ENCODE measurements at regions not wholly inside any gene's neighbourhood (a gene's known extent, or its start where the extent isn't known, plus 50 kb on each side); places are given as distances from the start of the nearest gene placed in this dataset.
"Not testable (repeated sequence)": the region's sequence is repeated elsewhere in the genome, so short reads cannot be mapped to it uniquely, and the experiment has no call there.

DNA sequence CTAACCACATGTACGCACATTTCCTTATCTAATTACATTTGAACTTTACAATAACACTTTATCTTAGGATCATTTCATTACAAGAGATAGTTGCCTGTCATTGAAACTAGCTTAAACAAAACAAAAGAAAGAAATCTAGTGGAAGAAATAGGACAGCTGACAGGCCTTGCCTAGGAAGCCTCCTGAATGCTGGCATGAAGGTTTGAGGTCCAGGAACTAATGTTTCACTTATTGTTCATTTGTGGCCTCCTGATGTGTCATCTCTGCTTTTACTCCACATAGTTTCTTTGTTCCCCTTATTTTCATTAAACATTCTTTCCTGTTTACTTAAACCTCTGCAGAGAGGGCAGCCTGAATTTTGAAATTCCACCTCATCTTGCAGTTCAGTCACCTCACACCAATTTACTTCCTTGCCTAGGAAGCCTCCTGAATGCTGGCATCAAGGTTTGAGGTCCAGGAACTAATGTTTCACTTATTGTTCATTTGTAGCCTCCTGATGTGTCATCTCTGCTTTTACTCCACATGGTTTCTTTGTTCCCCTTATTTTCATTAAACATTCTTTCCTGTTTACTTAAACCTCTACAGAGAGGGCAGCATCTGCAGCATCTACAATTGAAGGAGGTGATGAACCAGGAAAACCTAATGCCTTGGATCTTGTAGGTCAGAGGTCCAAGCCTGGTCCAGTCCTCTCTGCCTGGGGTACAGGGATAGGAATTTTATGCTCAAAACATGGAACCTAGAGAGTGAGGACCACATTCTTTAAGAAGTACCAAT is 319.2 kb downstream of the SPATA31A1 start:
- not testable (repeated sequence) for DNase-seq

DNA sequence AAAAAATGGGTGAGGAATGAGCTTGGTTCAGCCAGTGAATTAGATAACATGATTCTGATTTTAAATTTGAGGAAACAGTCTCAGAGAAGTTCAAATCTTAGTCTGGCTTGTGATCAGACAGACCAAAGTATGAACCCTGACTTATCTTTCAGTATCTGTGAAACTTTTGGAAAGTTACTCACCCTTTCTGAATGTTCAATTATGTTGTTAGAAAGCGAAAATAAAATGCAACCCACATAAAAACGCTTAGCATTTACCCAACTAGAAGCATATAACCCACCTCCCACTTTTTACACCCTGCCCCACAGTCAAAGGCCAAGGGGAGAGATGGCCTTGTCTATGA is 319.7 kb downstream of the SPATA31A1 start:
- DNase-seq: not testable (repeated sequence)

DNA sequence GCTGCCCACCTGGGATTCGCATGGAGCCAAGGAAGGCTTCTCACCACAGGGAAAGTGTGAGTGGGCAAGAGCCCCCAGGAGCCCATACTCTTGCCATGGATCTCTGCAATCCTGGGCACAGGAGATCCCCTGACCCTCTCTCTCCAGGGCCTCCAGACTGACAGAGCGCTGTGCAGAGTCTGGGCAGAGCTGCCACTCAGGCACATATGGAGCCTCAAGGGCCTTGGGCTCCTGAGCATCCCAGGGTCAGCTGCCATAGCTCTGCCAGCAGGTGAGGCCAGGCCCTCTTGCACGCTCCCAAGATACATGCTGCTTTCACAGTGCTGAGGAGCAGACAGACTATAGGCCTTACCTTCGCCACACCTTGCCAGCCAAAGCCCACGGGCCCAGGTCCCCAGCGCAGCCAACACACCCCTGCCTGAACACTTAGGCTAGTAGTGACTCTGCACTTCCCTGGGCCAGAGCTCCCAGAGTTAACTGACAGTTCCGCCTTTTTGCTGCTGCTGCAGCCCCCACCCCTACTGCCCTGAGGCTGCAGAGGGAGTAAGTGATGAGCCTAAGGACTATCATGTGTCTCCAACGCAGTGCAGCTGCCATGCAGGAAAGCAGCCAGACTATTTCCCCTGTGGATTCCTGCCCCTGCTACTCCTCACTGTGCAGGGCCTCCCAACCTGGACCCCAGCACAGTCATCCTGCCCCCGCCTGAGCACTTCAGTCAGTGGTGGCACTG is 323.2 kb downstream of the SPATA31A1 start:
- DNase-seq: not testable (repeated sequence)

DNA sequence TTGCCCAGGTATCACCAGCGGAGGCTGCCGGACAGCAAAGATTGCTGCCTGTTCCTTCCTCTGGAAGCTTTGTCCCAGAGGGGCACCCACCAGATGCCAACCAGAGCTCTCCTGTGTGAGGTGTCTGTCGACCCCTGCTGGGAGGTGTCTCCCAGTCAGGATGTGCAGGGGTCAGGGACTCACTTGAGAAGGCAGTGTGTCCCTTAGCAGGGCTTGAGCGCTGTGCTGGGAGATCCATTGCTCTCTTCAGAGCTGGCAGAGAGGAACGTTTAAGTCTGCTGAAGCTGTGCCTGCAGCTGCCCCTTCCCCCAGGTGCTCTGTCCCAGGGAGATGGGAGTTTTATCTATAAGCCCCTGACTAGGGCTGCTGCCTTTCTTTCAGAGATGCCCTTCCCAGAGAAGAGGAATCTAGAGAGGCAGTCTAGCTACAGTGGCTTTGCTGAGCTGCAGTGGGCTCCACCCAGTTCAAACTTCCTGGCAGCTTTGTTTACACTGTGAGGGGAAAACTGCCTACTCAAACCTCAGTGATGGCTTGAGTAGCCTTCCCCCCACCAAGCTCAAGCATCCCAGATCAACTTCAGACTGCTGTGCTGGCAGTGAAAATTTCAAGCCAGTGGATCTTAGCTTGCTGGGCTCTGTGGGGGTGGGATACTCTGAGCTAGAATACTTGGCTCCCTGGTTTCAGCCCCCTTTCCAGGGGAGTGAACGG is 325.4 kb downstream of the SPATA31A1 start:
- DNase-seq: not testable (repeated sequence)

DNA sequence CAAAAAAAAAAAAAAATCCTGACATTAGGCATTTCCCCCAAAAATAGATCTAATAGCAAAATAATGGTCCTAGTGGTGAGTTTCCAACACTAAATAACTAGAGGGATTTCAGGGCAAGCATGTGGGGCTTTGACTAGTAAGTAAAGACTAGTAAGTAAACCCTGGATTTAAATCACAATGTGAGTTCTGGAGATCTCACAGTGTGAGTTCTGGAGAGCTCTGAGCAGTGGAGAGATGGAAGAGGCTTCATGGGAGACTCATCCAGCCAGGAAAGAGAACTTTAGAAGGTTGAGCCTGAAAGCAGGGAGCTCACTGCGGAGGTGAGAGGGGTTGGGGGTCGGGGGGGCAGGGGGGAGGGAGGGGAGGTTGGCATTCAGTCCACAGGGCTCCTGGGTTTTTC is 373.4 kb downstream of the SPATA31A1 start:
- not testable (repeated sequence) for DNase-seq

- DNase-seq: not testable (repeated sequence)
These were observed 389.4 kb downstream of the SPATA31A1 start for GRCh38 chr9:39744898-39745297.

DNA sequence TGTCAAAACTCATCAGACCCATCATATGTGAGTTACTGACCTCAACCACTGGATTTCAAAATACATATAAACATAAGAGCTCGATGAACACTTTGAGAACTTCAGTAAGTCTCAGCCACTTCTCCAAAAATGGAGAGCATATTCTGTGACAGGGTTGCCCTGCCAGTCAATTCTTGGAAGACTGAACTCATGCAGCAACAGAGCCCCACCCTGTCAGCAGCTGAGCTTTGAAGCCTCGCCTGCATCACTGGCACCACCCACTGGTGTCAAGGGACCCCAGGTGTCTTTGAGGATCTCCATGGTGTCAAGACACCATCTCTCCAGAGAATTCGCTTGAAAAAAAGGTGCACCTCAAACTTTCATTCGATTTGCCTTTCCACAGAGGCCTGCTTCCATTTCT is 420.1 kb downstream of the SPATA31A1 start:
- not testable (repeated sequence) for DNase-seq

GRCh38 chr9:39791356-39791755 is 435.9 kb downstream of the SPATA31A1 start:
- DNase-seq: not testable (repeated sequence)

GRCh38 chr9:39797935-39798334 is 442.5 kb downstream of the SPATA31A1 start:
- not testable (repeated sequence) for DNase-seq

GRCh38 chr9:39799252-39799651 is 443.8 kb downstream of the SPATA31A1 start:
- DNase-seq: not testable (repeated sequence)

DNA sequence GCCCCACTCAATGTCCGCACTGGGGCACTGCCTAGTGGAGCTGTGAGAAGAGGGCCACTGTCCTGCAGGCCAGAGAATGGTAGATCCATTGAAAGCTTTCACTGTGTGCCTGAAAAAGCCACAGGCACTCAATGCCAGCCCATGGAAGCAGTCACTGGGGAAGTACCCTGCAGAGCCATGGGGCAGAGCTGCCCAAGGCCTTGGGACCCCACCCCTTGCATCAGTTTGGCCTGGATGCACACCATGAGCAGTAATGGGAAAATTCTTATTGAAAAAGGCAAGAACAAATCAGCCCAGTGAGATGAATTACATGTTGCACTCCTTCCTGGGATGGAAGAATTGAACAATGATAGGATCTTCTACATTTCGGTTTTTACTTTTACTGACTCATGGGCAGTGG is 447.1 kb downstream of the SPATA31A1 start:
- not testable (repeated sequence) for DNase-seq

GRCh38 chr9:39809401-39810226 is 454.1 kb downstream of the SPATA31A1 start:
- peak; percentile 44 for DNase-seq

DNA sequence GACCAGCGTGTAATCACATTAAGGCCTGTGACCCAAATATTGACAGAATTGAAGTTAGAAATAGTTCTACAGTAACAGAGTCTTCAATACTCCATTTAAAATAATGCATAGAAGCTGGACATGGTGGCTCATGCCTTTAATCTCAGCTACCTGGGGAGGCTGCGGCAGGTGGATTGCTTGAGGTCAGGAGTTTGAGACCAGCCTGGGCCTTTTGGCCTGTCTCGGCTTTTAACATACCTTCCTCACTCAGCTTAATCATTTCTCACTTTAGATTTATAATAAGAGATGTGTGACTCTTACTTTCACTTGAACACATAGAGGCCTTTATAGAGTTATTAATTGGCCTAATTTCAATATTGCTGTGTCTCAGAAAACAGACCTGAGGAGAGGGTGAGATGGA is 454.9 kb downstream of the SPATA31A1 start:
- not testable (repeated sequence) for DNase-seq

DNA sequence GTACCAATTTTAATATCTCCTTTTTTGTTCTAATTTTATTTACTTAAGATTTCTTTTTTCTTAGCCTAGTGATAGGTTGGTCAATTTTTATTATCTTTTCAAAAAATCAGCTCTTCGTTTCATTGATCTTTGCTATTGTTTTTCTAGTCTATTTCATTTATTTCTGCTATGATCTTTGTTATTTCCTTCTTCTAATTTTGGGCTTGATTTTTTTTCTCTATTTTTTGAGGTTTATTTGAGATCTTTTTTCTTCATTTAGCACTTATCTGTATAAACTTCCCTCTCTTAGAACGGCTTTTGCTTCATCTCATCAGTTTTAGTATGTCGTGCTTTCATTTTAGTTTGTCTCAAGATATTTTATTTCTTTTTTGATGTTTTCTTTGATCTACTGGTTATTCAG is 456.1 kb downstream of the SPATA31A1 start:
- not testable (repeated sequence) for DNase-seq

DNA sequence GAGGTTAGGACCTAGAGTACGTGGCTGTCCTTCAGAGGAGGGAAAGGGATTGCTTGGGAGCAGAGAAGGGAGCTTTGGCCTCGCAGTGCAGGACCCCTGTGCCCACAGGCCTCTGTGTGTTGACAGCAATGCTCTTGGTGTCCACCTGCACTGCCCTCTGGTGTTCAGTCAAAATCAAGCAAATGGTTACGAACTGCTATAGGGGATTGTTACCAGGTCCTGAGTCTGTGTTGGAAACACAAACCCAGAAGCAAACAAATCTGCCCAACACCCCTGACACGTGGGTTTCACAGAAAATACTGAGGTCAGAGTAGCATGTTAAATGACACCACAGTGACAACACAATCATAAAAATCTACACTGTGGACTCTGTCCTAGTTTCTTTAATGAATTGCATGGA is 473.0 kb downstream of the SPATA31A1 start:
- not testable (repeated sequence) for DNase-seq
